HUES6 (cell line): ENCODE measurements at regions not wholly inside any gene's neighbourhood (a gene's known extent, or its start where the extent isn't known, plus 50 kb on each side); places are given as distances from the start of the nearest gene placed in this dataset.
"Not testable (repeated sequence)": the region's sequence is repeated elsewhere in the genome, so short reads cannot be mapped to it uniquely, and the experiment has no call there.

Experiments
- H3K27ac ChIP-seq: 2 replicates; pipeline ENCODE4 v1.7.0; 2013; ENCODE audit warnings: low read depth, mild to moderate bottlenecking, low read length, inconsistent platforms
- H3K27me3 ChIP-seq: 2 replicates; pipeline ENCODE4 v1.6.1; 2013; ENCODE audit warnings: low read length; ENCODE audit not compliant: control insufficient read depth, insufficient read depth
- H3K36me3 ChIP-seq: 2 replicates; pipeline ENCODE4 v1.6.1; 2013; ENCODE audit warnings: low read length; ENCODE audit not compliant: control insufficient read depth, insufficient read depth
- H3K4me1 ChIP-seq: 2 replicates; pipeline ENCODE4 v1.6.1; 2013; ENCODE audit warnings: low read length; ENCODE audit not compliant: control insufficient read depth, insufficient read depth
- H3K4me3 ChIP-seq: 2 replicates; pipeline ENCODE4 v1.5.1; 2013; ENCODE audit warnings: low read depth, low read length
- H3K9ac ChIP-seq: one replicate; pipeline ENCODE4 v1.6.1; 2013; ENCODE audit warnings: mild to moderate bottlenecking, low read length
- H3K9me3 ChIP-seq: 2 replicates; pipeline ENCODE4 v1.6.1; 2013; ENCODE audit warnings: low read depth, low read length; ENCODE audit not compliant: control insufficient read depth, insufficient read depth

GRCh38 chr16:77093309-77093708, 97.7 kb upstream of the MON1B start:
- Histone ChIP-seq H3K4me3 (no peak overlapping the region), H3K9ac (no peak overlapping the region), H3K27me3 (no peaks in the 10 kb centered on the region), H3K9me3 (no peaks in the 10 kb centered on the region), H3K27ac (no peak overlapping the region), H3K4me1 (no peaks in the 10 kb centered on the region), H3K36me3 (no peaks in the 10 kb centered on the region)

GRCh38 chr16:77093999-77094398, 97.0 kb upstream of the MON1B start:
- no peak overlapping the region for H3K4me3 ChIP-seq
- no peaks in the 10 kb centered on the region for H3K36me3 ChIP-seq
- H3K27me3 ChIP-seq: no peaks in the 10 kb centered on the region
- H3K9ac ChIP-seq: no peak overlapping the region
- H3K27ac ChIP-seq: no peak overlapping the region
- no peaks in the 10 kb centered on the region for H3K9me3 ChIP-seq
- H3K4me1 ChIP-seq: no peaks in the 10 kb centered on the region

- Histone ChIP-seq H3K4me1 (no peaks in the 10 kb centered on the region), H3K9ac (no peak overlapping the region), H3K9me3 (0 out of 2 replicates have a peak, but pooled peaks cover 7% of the 10 kb centered on the region), H3K27ac (no peak overlapping the region), H3K36me3 (no peaks in the 10 kb centered on the region), H3K4me3 (no peak overlapping the region), H3K27me3 (no peaks in the 10 kb centered on the region)
These were observed 79.9 kb upstream of the MON1B start for GRCh38 chr16:77111056-77111565.

GRCh38 chr16:77112746-77113145, 78.2 kb upstream of the MON1B start:
- H3K27ac ChIP-seq: no peak overlapping the region
- no peaks in the 10 kb centered on the region for H3K4me1 ChIP-seq
- H3K9me3 ChIP-seq: no peaks in the 10 kb centered on the region
- no peak overlapping the region for H3K9ac ChIP-seq
- no peak overlapping the region for H3K4me3 ChIP-seq
- no peaks in the 10 kb centered on the region for H3K27me3 ChIP-seq
- H3K36me3 ChIP-seq: no peaks in the 10 kb centered on the region

GRCh38 chr16:77113835-77114234, 77.2 kb upstream of the MON1B start:
- Histone ChIP-seq H3K36me3 (no peaks in the 10 kb centered on the region), H3K27me3 (no peaks in the 10 kb centered on the region), H3K4me1 (no peaks in the 10 kb centered on the region), H3K4me3 (no peak overlapping the region), H3K9me3 (no peaks in the 10 kb centered on the region), H3K27ac (no peak overlapping the region), H3K9ac (no peak overlapping the region)

- not testable (repeated sequence) for H3K9ac ChIP-seq, H3K36me3 ChIP-seq, H3K4me1 ChIP-seq, H3K27ac ChIP-seq, H3K9me3 ChIP-seq, H3K27me3 ChIP-seq, H3K4me3 ChIP-seq
These were observed 76.6 kb upstream of the MON1B start for GRCh38 chr16:77114361-77114760.

GRCh38 chr16:77116856-77117255, 74.1 kb upstream of the MON1B start:
- H3K9me3 ChIP-seq: no peaks in the 10 kb centered on the region
- no peaks in the 10 kb centered on the region for H3K36me3 ChIP-seq
- H3K9ac ChIP-seq: no peak overlapping the region
- no peak overlapping the region for H3K4me3 ChIP-seq
- no peaks in the 10 kb centered on the region for H3K27me3 ChIP-seq
- no peaks in the 10 kb centered on the region for H3K4me1 ChIP-seq
- no peak overlapping the region for H3K27ac ChIP-seq

GRCh38 chr16:77117707-77118106, 73.3 kb upstream of the MON1B start:
- H3K4me1 ChIP-seq: no peaks in the 10 kb centered on the region
- no peaks in the 10 kb centered on the region for H3K9me3 ChIP-seq
- H3K36me3 ChIP-seq: no peaks in the 10 kb centered on the region
- no peaks in the 10 kb centered on the region for H3K27me3 ChIP-seq
- no peak overlapping the region for H3K27ac ChIP-seq
- H3K9ac ChIP-seq: no peak overlapping the region
- H3K4me3 ChIP-seq: no peak overlapping the region

GRCh38 chr16:77131398-77131797, 59.6 kb upstream of the MON1B start:
- Histone ChIP-seq H3K27ac (no peak overlapping the region), H3K4me3 (no peak overlapping the region), H3K27me3 (no peaks in the 10 kb centered on the region), H3K4me1 (no peaks in the 10 kb centered on the region), H3K36me3 (no peaks in the 10 kb centered on the region), H3K9me3 (no peaks in the 10 kb centered on the region), H3K9ac (no peak overlapping the region)

GRCh38 chr16:77132051-77132618, 58.9 kb upstream of the MON1B start:
- Histone ChIP-seq H3K27me3 (no peaks in the 10 kb centered on the region), H3K4me1 (no peaks in the 10 kb centered on the region), H3K4me3 (no peak overlapping the region), H3K9me3 (no peaks in the 10 kb centered on the region), H3K27ac (no peak overlapping the region), H3K36me3 (no peaks in the 10 kb centered on the region), H3K9ac (no peak overlapping the region)

GRCh38 chr16:77133706-77134105, 57.3 kb upstream of the MON1B start:
- Histone ChIP-seq H3K4me3 (no peak overlapping the region), H3K9me3 (no peaks in the 10 kb centered on the region), H3K36me3 (no peaks in the 10 kb centered on the region), H3K9ac (no peak overlapping the region), H3K4me1 (no peaks in the 10 kb centered on the region), H3K27me3 (no peaks in the 10 kb centered on the region), H3K27ac (no peak overlapping the region)

- Histone ChIP-seq H3K27me3 (no peaks in the 10 kb centered on the region), H3K36me3 (no peaks in the 10 kb centered on the region), H3K4me3 (no peak overlapping the region)
These were observed 53.9 kb upstream of the MON1B start for GRCh38 chr16:77137045-77137444.

More at GRCh38 chr16:77137045-77137444, 53.9 kb upstream of the MON1B start:
- Histone ChIP-seq H3K9me3 (no peaks in the 10 kb centered on the region), H3K27ac (no peak overlapping the region), H3K9ac (no peak overlapping the region), H3K4me1 (no peaks in the 10 kb centered on the region)
